Endothelial cell of umbilical vein (primary cell): ENCODE measurements at regions not wholly inside any gene's neighbourhood (a gene's known extent, or its start where the extent isn't known, plus 50 kb on each side); places are given as distances from the start of the nearest gene placed in this dataset.

Experiments used
- BruUV-seq: library from RNA; stranded (reverse); fragments of 400-500 nt; replicated peaks from 2 replicates; lab custom pipeline; 2021; lab: Mats Ljungman, UMichigan
- CTCF ChIA-PET: fragments of 300-600, 350-600 bp; sonication (Branson Sonifier 250); formaldehyde crosslinking; loops from one replicate; lab custom pipeline; 2021; ENCODE audit warnings: antibody characterized with exemption, inconsistent platforms; lab: Charles Lee
- POLR2A ChIA-PET: fragments of 300-600, 350-600 bp; sonication (Branson Sonifier 250); formaldehyde crosslinking; loops from one replicate; lab custom pipeline; 2021; ENCODE audit warnings: antibody characterized with exemption, inconsistent platforms; lab: Charles Lee
- DNase-seq: peaks from one replicate; pipeline ENCODE4 v3.0.0-alpha.2; 2011; ENCODE audit warnings: low read depth, low spot score
- FAIRE-seq: peaks from 2 replicates; lab custom pipeline; 2011; peaks lifted over from hg19 to GRCh38; lab: Jason Lieb, UNC
- H2AFZ ChIP-seq: 2 replicates; pipeline ENCODE4 v1.6.0; 2012; ENCODE audit warnings: low read depth, low read length, control low read depth, inconsistent platforms
- H3K27ac ChIP-seq: 2 replicates; pipeline ENCODE4 v1.5.1; 2011; ENCODE audit warnings: low read depth, mild to moderate bottlenecking, control low read depth, low read length, moderate library complexity; ENCODE audit not compliant: insufficient read depth
- H3K27me3 ChIP-seq, 2 experiments: 2 replicates each; pipeline versions ENCODE4 v1.6.0 to v1.6.1; 2011; ENCODE audit warnings: low read length in 2 of 2, mixed read lengths in 1 of 2; ENCODE audit not compliant: control insufficient read depth in 2 of 2, insufficient read depth in 2 of 2
- H3K36me3 ChIP-seq, 2 experiments: 2 replicates in 1 of 2; 3 replicates in 1 of 2; pipeline ENCODE4 v1.5.1; 2011; ENCODE audit warnings: low read length in 2 of 2, mild to moderate bottlenecking in 1 of 2, moderate library complexity in 1 of 2; ENCODE audit not compliant: control insufficient read depth in 2 of 2, insufficient read depth in 2 of 2; ENCODE audit errors: extremely low read depth in 1 of 2
- H3K4me1 ChIP-seq: 3 replicates; pipeline ENCODE4 v1.5.1; 2011; ENCODE audit warnings: mild to moderate bottlenecking, low read length; ENCODE audit not compliant: control insufficient read depth, insufficient read depth; ENCODE audit errors: extremely low read depth
- H3K4me2 ChIP-seq: 2 replicates; pipeline ENCODE4 v1.6.1; 2011; ENCODE audit warnings: low read length, control low read depth, mixed read lengths; ENCODE audit not compliant: insufficient read depth
- H3K4me3 ChIP-seq, 3 experiments: fragments of 200-600 bp in 1 of 3; sonication (generic), shearing (Covaris generic) in 1 of 3; replicated peaks in 1 of 3; 2 replicates each; pipeline ENCODE4 v1.5.1; 2011 to 2016; ENCODE audit warnings: control low read depth in 3 of 3, low read length in 3 of 3, mild to moderate bottlenecking in 2 of 3, inconsistent platforms in 1 of 3, low read depth in 1 of 3, moderate library complexity in 1 of 3; ENCODE audit not compliant: insufficient read depth in 1 of 3
- H3K79me2 ChIP-seq: 2 replicates; pipeline ENCODE4 v1.6.0; 2012; ENCODE audit warnings: low read length, inconsistent platforms; ENCODE audit not compliant: control insufficient read depth, insufficient read depth
- H3K9ac ChIP-seq: replicated peaks from 2 replicates; pipeline ENCODE3; 2011; ENCODE audit warnings: low read length, control low read depth; ENCODE audit not compliant: insufficient read depth; ENCODE audit errors: extremely low read depth
- H3K9me1 ChIP-seq: replicated peaks from 3 replicates; pipeline ENCODE4 v1.6.0; 2011; ENCODE audit warnings: mild to moderate bottlenecking, low read length; ENCODE audit not compliant: control insufficient read depth, insufficient read depth; ENCODE audit errors: extremely low read depth
- H3K9me3 ChIP-seq: replicated peaks from 2 replicates; pipeline ENCODE4 v1.5.1; 2012; ENCODE audit warnings: low read length, inconsistent platforms; ENCODE audit not compliant: control insufficient read depth, insufficient read depth
- H4K20me1 ChIP-seq: replicated peaks from 2 replicates; pipeline ENCODE3; 2011; ENCODE audit warnings: mild to moderate bottlenecking, low read length; ENCODE audit not compliant: control insufficient read depth, insufficient read depth; ENCODE audit errors: extremely low read depth
- CTCF ChIP-seq, 2 donors: IDR thresholded peaks; 1 replicate in 1 of 2; 2 replicates in 1 of 2; pipeline ENCODE4 v1.5.1; 2011; ENCODE audit warnings: low read length in 2 of 2, mild to moderate bottlenecking in 2 of 2, moderate library complexity in 2 of 2, control low read depth in 1 of 2, inconsistent platforms in 1 of 2, low read depth in 1 of 2; ENCODE audit not compliant: insufficient read depth in 1 of 2; ENCODE audit errors: extremely low read depth in 1 of 2
- EZH2 ChIP-seq: IDR thresholded peaks from 2 replicates; pipeline ENCODE4 v1.6.1; 2012; ENCODE audit warnings: borderline replicate concordance, low read depth, mild to moderate bottlenecking, moderate library complexity, low read length, inconsistent platforms; ENCODE audit not compliant: severe bottlenecking
- FOS ChIP-seq: IDR thresholded peaks from 2 replicates; pipeline ENCODE4 v1.6.1; 2011; ENCODE audit warnings: mild to moderate bottlenecking, low read length, moderate library complexity, borderline replicate concordance; ENCODE audit not compliant: insufficient read depth
- GATA2 ChIP-seq: IDR thresholded peaks from 2 replicates; pipeline ENCODE4 v1.7.0; 2011; ENCODE audit warnings: low read depth, mild to moderate bottlenecking, moderate library complexity, mixed read lengths, low read length; ENCODE audit not compliant: insufficient read length, insufficient read depth
- JUN ChIP-seq: IDR thresholded peaks from 2 replicates; pipeline ENCODE4 v1.6.1; 2011; ENCODE audit warnings: borderline replicate concordance, low read depth; ENCODE audit not compliant: insufficient read length, insufficient read depth
- MAX ChIP-seq: IDR thresholded peaks from 2 replicates; pipeline ENCODE4 v1.6.1; 2011; ENCODE audit not compliant: insufficient read depth, insufficient read length
- MYC ChIP-seq: IDR thresholded peaks from one replicate; pipeline ENCODE4 v1.6.1; 2011; ENCODE audit warnings: mild to moderate bottlenecking, low read depth, low read length
- POLR2A ChIP-seq: IDR thresholded peaks from 2 replicates; pipeline ENCODE4 v1.6.1; 2012; ENCODE audit warnings: low read depth, mild to moderate bottlenecking, control low read depth, low read length
- POLR2AphosphoS5 ChIP-seq: IDR thresholded peaks from 2 replicates; pipeline ENCODE4 v1.6.1; 2012; ENCODE audit warnings: low read depth, mild to moderate bottlenecking, control low read depth, low read length, moderate library complexity; ENCODE audit not compliant: insufficient read depth
- dilution Hi-C: fragments of 300-500 bp; cut with MboI; formaldehyde crosslinking; loops from one replicate; pipeline ENCODE4 v1.15.0; 2019; ENCODE audit warnings: low sequenced_read_pairs; ENCODE audit not compliant: extremely low pct_ligation_motif_present
- intact Hi-C: fragments of 100-400 bp; cut with micrococcal nuclease; formaldehyde crosslinking; loops from one replicate; pipeline ENCODE4 v1.10.0; 2022

GRCh38 chr5:86460519-86460918 is 157.2 kb upstream of the COX7C start:
- no peaks in the 10 kb centered on the region for H3K4me1 ChIP-seq
- ChIA-PET CTCF (no interaction called here), POLR2A (no interaction called here)
- no TSS peak for BruUV-seq
- FAIRE-seq (no peak), DNase-seq (no peak)
- no peaks in the 10 kb centered on the region for H4K20me1 ChIP-seq
- H3K4me3 ChIP-seq: no peak overlapping the region
- dilution Hi-C loops (no loop called here), intact Hi-C loops (no loop called here)
- H2AFZ ChIP-seq: no peak overlapping the region
- no peak overlapping the region for H3K27ac ChIP-seq
- H3K9me1 ChIP-seq: no peaks in the 10 kb centered on the region
- H3K4me2 ChIP-seq: no peak overlapping the region
- no peak for TF ChIP-seq MYC
- TF ChIP-seq FOS: no peak
- TF ChIP-seq GATA2: no peak
- no peak for TF ChIP-seq MAX
- H3K9ac ChIP-seq: no peak overlapping the region
- H3K9me3 ChIP-seq: peaks cover 2% of the 10 kb centered on the region
- no peaks in the 10 kb centered on the region for H3K79me2 ChIP-seq
- no peaks in the 10 kb centered on the region for H3K36me3 ChIP-seq
- H3K27me3 ChIP-seq: no peaks in the 10 kb centered on the region

- H3K4me2 ChIP-seq: no peak overlapping the region
- H3K27ac ChIP-seq: no peak overlapping the region
- no peaks in the 10 kb centered on the region for H3K27me3 ChIP-seq
- H3K4me3 ChIP-seq: no peak overlapping the region
- ChIA-PET CTCF (no interaction called here), POLR2A (no interaction called here)
- no peak overlapping the region for H3K9ac ChIP-seq
- peaks cover 2% of the 10 kb centered on the region for H3K9me3 ChIP-seq
- H4K20me1 ChIP-seq: no peaks in the 10 kb centered on the region
- H3K79me2 ChIP-seq: no peaks in the 10 kb centered on the region
- BruUV-seq: no TSS peak
- intact Hi-C loops (no loop called here), dilution Hi-C loops (no loop called here)
- H3K36me3 ChIP-seq: no peaks in the 10 kb centered on the region
- no peaks in the 10 kb centered on the region for H3K9me1 ChIP-seq
- no peak for DNase-seq
- H2AFZ ChIP-seq: no peak overlapping the region
- H3K4me1 ChIP-seq: no peaks in the 10 kb centered on the region
- TF ChIP-seq MYC: no peak
- no peak for TF ChIP-seq MAX
- no peak for TF ChIP-seq CTCF (IDR thresholded peaks at IDR 0.05; ENCODE audit: extremely low read depth in 1 of 2, insufficient read depth in 1 of 2, low read depth in 1 of 2, low read length in 2 of 2)
- no peak for TF ChIP-seq JUN
- TF ChIP-seq FOS: no peak
- no peak for TF ChIP-seq EZH2
- TF ChIP-seq GATA2: no peak
- TF ChIP-seq POLR2AphosphoS5: no peak
- no peak for TF ChIP-seq POLR2A
- FAIRE-seq: no peak
Observed at GRCh38 chr5:86461169-86461956, 156.4 kb upstream of the COX7C start.
